Body of pancreas (tissue), 4 donors: ENCODE measurements at regions not wholly inside any gene's neighbourhood (a gene's known extent, or its start where the extent isn't known, plus 50 kb on each side); places are given as distances from the start of the nearest gene placed in this dataset.

Experiments used
- ATAC-seq: fragments of 150-250 bp; one replicate; pipeline ENCODE4 v1.9.1; 2016
- DNase-seq, 4 donors: peaks; one replicate each; pipeline ENCODE4 v3.0.0-alpha.2; 2019
- H3K27ac ChIP-seq, 4 donors: fragments of 200-600 bp; sonication (generic); 1 replicate in 3 of 4; 2 replicates in 1 of 4; pipeline versions ENCODE4 v1.5.1 to v1.6.1; 2016 to 2019; ENCODE audit warnings: mild to moderate bottlenecking in 1 of 4, mixed read lengths in 1 of 4, moderate library complexity in 1 of 4
- H3K27me3 ChIP-seq, 2 donors: fragments of 200-600 bp; sonication (generic); one replicate each; pipeline ENCODE4 v1.6.0; 2016; ENCODE audit warnings: mild to moderate bottlenecking in 1 of 2
- H3K36me3 ChIP-seq, 2 donors: fragments of 200-600 bp; sonication (generic); replicated peaks in 1 of 2; 2 replicates each; pipeline ENCODE4 v1.5.1; 2016; ENCODE audit warnings: low read depth in 2 of 2; ENCODE audit not compliant: insufficient read depth in 1 of 2
- H3K4me1 ChIP-seq: fragments of 200-600 bp; sonication (generic); one replicate; pipeline ENCODE4 v1.6.0; 2016
- H3K4me3 ChIP-seq, 2 donors: fragments of 200-600 bp; sonication (generic); 1 replicate in 1 of 2; 2 replicates in 1 of 2; pipeline ENCODE4 v1.5.1; 2016 to 2019
- H3K9me3 ChIP-seq, 3 donors: fragments of 200-600 bp; sonication (generic); 1 replicate in 2 of 3; 2 replicates in 1 of 3; pipeline ENCODE4 v1.5.1; 2016
- POLR2A ChIP-seq, 3 donors: fragments of 450-650 bp; IDR thresholded peaks; one replicate each; pipeline ENCODE4 v1.6.1; 2016; ENCODE audit warnings: antibody characterized with exemption in 3 of 3, mild to moderate bottlenecking in 2 of 3
- WGBS, 2 donors: methylation state at CpG; one replicate each; pipeline ENCODE4 v1.1.5; 2017; 5-methylcytosine and 5-hydroxymethylcytosine counted together
- intact Hi-C: fragments of 100-400 bp; cut with DNase I; formaldehyde crosslinking; loops from one replicate; pipeline ENCODE4 v1.15.1; 2023
- TF ChIP-seq, protein P1 (sequence below), 7 experiments: fragments of 450-650 bp in 4 of 7; fragments of 200-600 bp in 3 of 7; sonication (generic) in 3 of 7; IDR thresholded peaks; one replicate each; pipeline ENCODE4 v1.5.1; 2016 to 2019; ENCODE audit warnings: antibody characterized with exemption in 7 of 7

GRCh38 chr10:3000048-3000447 lies 67.3 kb upstream of the PFKP start:
- ATAC-seq (no peak), DNase-seq (no peak)
- Histone ChIP-seq H3K4me3 (no peak overlapping the region), H3K27ac (no peak overlapping the region), H3K27me3 (no peaks in the 10 kb centered on the region), H3K4me1 (no peaks in the 10 kb centered on the region), H3K36me3 (no peaks in the 10 kb centered on the region), H3K9me3 (no peaks in the 10 kb centered on the region)
- TF ChIP-seq, protein P1, sequence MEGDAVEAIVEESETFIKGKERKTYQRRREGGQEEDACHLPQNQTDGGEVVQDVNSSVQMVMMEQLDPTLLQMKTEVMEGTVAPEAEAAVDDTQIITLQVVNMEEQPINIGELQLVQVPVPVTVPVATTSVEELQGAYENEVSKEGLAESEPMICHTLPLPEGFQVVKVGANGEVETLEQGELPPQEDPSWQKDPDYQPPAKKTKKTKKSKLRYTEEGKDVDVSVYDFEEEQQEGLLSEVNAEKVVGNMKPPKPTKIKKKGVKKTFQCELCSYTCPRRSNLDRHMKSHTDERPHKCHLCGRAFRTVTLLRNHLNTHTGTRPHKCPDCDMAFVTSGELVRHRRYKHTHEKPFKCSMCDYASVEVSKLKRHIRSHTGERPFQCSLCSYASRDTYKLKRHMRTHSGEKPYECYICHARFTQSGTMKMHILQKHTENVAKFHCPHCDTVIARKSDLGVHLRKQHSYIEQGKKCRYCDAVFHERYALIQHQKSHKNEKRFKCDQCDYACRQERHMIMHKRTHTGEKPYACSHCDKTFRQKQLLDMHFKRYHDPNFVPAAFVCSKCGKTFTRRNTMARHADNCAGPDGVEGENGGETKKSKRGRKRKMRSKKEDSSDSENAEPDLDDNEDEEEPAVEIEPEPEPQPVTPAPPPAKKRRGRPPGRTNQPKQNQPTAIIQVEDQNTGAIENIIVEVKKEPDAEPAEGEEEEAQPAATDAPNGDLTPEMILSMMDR (IDR thresholded peaks at IDR 0.05), result no peak
- TF ChIP-seq POLR2A (IDR thresholded peaks at IDR 0.05), result no peak
- intact Hi-C loops, result no loop called here
- 53 to 59% methylated on average over 2 of the region's 2 CpGs for WGBS, 2 donors

GRCh38 chr10:2994221-2994961 lies 73.0 kb upstream of the PFKP start:
- H3K36me3 ChIP-seq, result no peaks in the 10 kb centered on the region
- TF ChIP-seq, protein P1 (IDR thresholded peaks at IDR 0.05), result no peak
- no peak for TF ChIP-seq POLR2A (IDR thresholded peaks at IDR 0.05)
- no peak overlapping the region for H3K27ac ChIP-seq
- DNase-seq (no peak), ATAC-seq (no peak)
- no peaks in the 10 kb centered on the region for H3K4me1 ChIP-seq
- 71% methylated on average over 7 of the region's 7 CpGs for WGBS, 2 donors
- H3K4me3 ChIP-seq, result no peak overlapping the region
- peaks cover 0 to 5% (median 0%) of the 10 kb centered on the region in 3 donors for H3K9me3 ChIP-seq
- H3K27me3 ChIP-seq, result no peaks in the 10 kb centered on the region
- intact Hi-C loops, result no loop called here

DNA sequence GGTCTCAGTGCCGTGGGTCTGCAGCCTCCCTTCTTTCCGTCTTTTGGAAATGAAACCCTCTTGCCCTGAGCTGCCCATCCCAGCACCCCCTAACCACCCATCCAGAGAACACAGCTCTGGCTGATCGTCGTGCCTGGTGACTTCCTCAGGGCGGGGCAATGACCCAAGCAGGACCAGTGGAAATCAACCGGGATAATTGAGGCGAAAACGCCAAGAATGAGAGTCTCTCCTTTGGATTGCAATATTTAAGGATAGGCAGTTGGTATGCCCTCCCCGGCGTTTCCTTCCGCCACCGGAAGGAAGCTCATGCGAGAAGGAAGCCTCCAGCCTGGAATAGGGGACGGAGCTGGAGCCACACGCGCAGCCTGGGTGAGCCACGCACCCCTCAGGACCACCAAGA lies 73.7 kb upstream of the PFKP start:
- Histone ChIP-seq H3K4me1 (no peaks in the 10 kb centered on the region), H3K27ac (no peak overlapping the region), H3K9me3 (peaks cover 0 to 11% (median 0%) of the 10 kb centered on the region in 3 donors), H3K4me3 (no peak overlapping the region), H3K36me3 (no peaks in the 10 kb centered on the region), H3K27me3 (no peaks in the 10 kb centered on the region)
- ATAC-seq, result no peak
- 78 to 87% methylated on average over 17 of the region's 17 CpGs for WGBS, 2 donors
- TF ChIP-seq, protein P1 (IDR thresholded peaks at IDR 0.05), result no peak
- no peak for TF ChIP-seq POLR2A (IDR thresholded peaks at IDR 0.05)
- no peak for DNase-seq
- intact Hi-C loops, result no loop called here

- DNase-seq (no peak), ATAC-seq (no peak)
- Histone ChIP-seq H3K36me3 (no peaks in the 10 kb centered on the region), H3K9me3 (peaks cover 0 to 11% (median 0%) of the 10 kb centered on the region in 3 donors), H3K4me3 (no peak overlapping the region), H3K27ac (no peak overlapping the region), H3K4me1 (no peaks in the 10 kb centered on the region), H3K27me3 (no peaks in the 10 kb centered on the region)
- intact Hi-C loops, result no loop called here
- TF ChIP-seq, protein P1 (IDR thresholded peaks at IDR 0.05), result no peak
- no peak for TF ChIP-seq POLR2A (IDR thresholded peaks at IDR 0.05)
- 69 to 74% methylated on average over 10 of the region's 10 CpGs for WGBS, 2 donors
Measured at GRCh38 chr10:2992401-2993198, 74.7 kb upstream of the PFKP start.
